ENCODE measurements at regions not wholly inside any gene's neighbourhood (a gene's known extent, or its start where the extent isn't known, plus 50 kb on each side); places are given as distances from the start of the nearest gene placed in this dataset.
"Not testable (repeated sequence)": the region's sequence is repeated elsewhere in the genome, so short reads cannot be mapped to it uniquely, and the experiment has no call there.

GRCh38 chr1:206397501-206397900, 72.8 kb upstream of the IKBKE start:
- H3K27ac ChIP-seq, DNase-seq, H3K9me3 ChIP-seq, H3K27me3 ChIP-seq, H3K4me3 ChIP-seq, H3K4me1 ChIP-seq, H3K36me3 ChIP-seq: not testable (repeated sequence)

- not testable (repeated sequence) for H3K4me3 ChIP-seq, H3K36me3 ChIP-seq, H3K27me3 ChIP-seq, H3K27ac ChIP-seq, H3K9me3 ChIP-seq, H3K4me1 ChIP-seq, DNase-seq
These were observed 72.0 kb upstream of the IKBKE start for GRCh38 chr1:206398261-206398660.

- not testable (repeated sequence) for H3K27ac ChIP-seq, H3K9me3 ChIP-seq
These were observed 66.5 kb upstream of the IKBKE start for GRCh38 chr1:206403612-206404307.

GRCh38 chr1:206404309-206405027, 65.8 kb upstream of the IKBKE start:
- not testable (repeated sequence) for H3K27ac ChIP-seq, H3K4me1 ChIP-seq, DNase-seq, H3K9me3 ChIP-seq, H3K27me3 ChIP-seq, H3K36me3 ChIP-seq, H3K4me3 ChIP-seq

More at GRCh38 chr1:206403612-206404307, 66.5 kb upstream of the IKBKE start:
- H3K36me3 ChIP-seq, H3K4me3 ChIP-seq, DNase-seq, H3K27me3 ChIP-seq, H3K4me1 ChIP-seq: not testable (repeated sequence)

- not testable (repeated sequence) for H3K4me1 ChIP-seq, H3K36me3 ChIP-seq, DNase-seq, H3K27me3 ChIP-seq, H3K4me3 ChIP-seq, H3K9me3 ChIP-seq, H3K27ac ChIP-seq
These were observed 65.0 kb upstream of the IKBKE start for GRCh38 chr1:206405282-206405681.

GRCh38 chr1:206408371-206409288, 61.6 kb upstream of the IKBKE start:
- not testable (repeated sequence) for H3K27ac ChIP-seq, H3K27me3 ChIP-seq, DNase-seq, H3K4me3 ChIP-seq, H3K4me1 ChIP-seq, H3K36me3 ChIP-seq, H3K9me3 ChIP-seq

GRCh38 chr1:206411321-206411720, 59.0 kb upstream of the IKBKE start:
- Histone ChIP-seq H3K36me3 (no peaks in the 10 kb centered on the region), H3K27me3 (no peaks in the 10 kb centered on the region), H3K9me3 (no peaks in the 10 kb centered on the region), H3K27ac (no peak overlapping the region), H3K4me1 (peaks cover 0 to 16% (median 0%) of the 10 kb centered on the region in 4 donors), H3K4me3 (no peak overlapping the region)
- no peak for TF ChIP-seq CTCF (IDR thresholded peaks at IDR 0.05)
- no peak for TF ChIP-seq POLR2A (IDR thresholded peaks at IDR 0.05)
- no peak for DNase-seq

- Histone ChIP-seq H3K4me1 (peaks cover 0 to 20% (median 0%) of the 10 kb centered on the region in 4 donors), H3K4me3 (no peak overlapping the region), H3K9me3 (no peaks in the 10 kb centered on the region), H3K27ac (peak overlapping the region in 1 of 4 donors; percentile 21), H3K27me3 (no peaks in the 10 kb centered on the region), H3K36me3 (peaks cover 0 to 11% (median 0%) of the 10 kb centered on the region in 3 donors)
- TF ChIP-seq CTCF (IDR thresholded peaks at IDR 0.05) (no peak), POLR2A (IDR thresholded peaks at IDR 0.05) (no peak)
- no peak for DNase-seq
These were observed 54.3 kb upstream of the IKBKE start for GRCh38 chr1:206415942-206416341.
